ENCODE measurements at regions not wholly inside any gene's neighbourhood (a gene's known extent, or its start where the extent isn't known, plus 50 kb on each side); places are given as distances from the start of the nearest gene placed in this dataset.

- DNase-seq (ENCODE audit: low read depth in 2 of 2), result peak; percentile 72 to 75
Measured at GRCh38 chr14:71855399-71856036, 76.7 kb upstream of the RGS6 start.

GRCh38 chr14:71856199-71856919 is 75.9 kb upstream of the RGS6 start:
- DNase-seq (ENCODE audit: low read depth in 2 of 2), result no peak

- DNase-seq (ENCODE audit: low read depth in 2 of 2), result no peak
Measured at GRCh38 chr14:71863049-71863448, 69.2 kb upstream of the RGS6 start.

- DNase-seq (ENCODE audit: low read depth in 2 of 2), result no peak
Measured at GRCh38 chr14:71863766-71864165, 68.5 kb upstream of the RGS6 start.
